Duodenal mucosa (tissue), 2 donors: ENCODE measurements at regions not wholly inside any gene's neighbourhood (a gene's known extent, or its start where the extent isn't known, plus 50 kb on each side); places are given as distances from the start of the nearest gene placed in this dataset.
"Not testable (repeated sequence)": the region's sequence is repeated elsewhere in the genome, so short reads cannot be mapped to it uniquely, and the experiment has no call there.

Experiments used
- H3K27ac ChIP-seq: one replicate; pipeline ENCODE4 v1.7.0; 2013; ENCODE audit warnings: low read depth, low read length
- H3K27me3 ChIP-seq, 2 donors: one replicate each; pipeline ENCODE4 v1.7.0; 2013; ENCODE audit warnings: low read length in 2 of 2, control low read depth in 1 of 2; ENCODE audit not compliant: insufficient read depth in 2 of 2, control insufficient read depth in 1 of 2
- H3K36me3 ChIP-seq, 2 donors: one replicate each; pipeline ENCODE4 v1.7.0; 2013; ENCODE audit warnings: low read length in 2 of 2, control low read depth in 1 of 2; ENCODE audit not compliant: insufficient read depth in 2 of 2, control insufficient read depth in 1 of 2
- H3K4me1 ChIP-seq, 2 donors: one replicate each; pipeline ENCODE4 v1.7.0; 2013; ENCODE audit warnings: low read length in 2 of 2, control low read depth in 1 of 2; ENCODE audit not compliant: insufficient read depth in 2 of 2, control insufficient read depth in 1 of 2
- H3K4me3 ChIP-seq, 2 donors: one replicate each; pipeline ENCODE4 v1.7.0; 2013; ENCODE audit warnings: low read length in 2 of 2, low read depth in 1 of 2
- H3K9ac ChIP-seq, 2 donors: one replicate each; pipeline ENCODE4 v1.7.0; 2013; ENCODE audit warnings: low read length in 2 of 2, low read depth in 1 of 2
- H3K9me3 ChIP-seq, 2 donors: one replicate each; pipeline ENCODE4 v1.7.0; 2013; ENCODE audit warnings: low read length in 2 of 2, control low read depth in 1 of 2; ENCODE audit not compliant: control insufficient read depth in 1 of 2

DNA sequence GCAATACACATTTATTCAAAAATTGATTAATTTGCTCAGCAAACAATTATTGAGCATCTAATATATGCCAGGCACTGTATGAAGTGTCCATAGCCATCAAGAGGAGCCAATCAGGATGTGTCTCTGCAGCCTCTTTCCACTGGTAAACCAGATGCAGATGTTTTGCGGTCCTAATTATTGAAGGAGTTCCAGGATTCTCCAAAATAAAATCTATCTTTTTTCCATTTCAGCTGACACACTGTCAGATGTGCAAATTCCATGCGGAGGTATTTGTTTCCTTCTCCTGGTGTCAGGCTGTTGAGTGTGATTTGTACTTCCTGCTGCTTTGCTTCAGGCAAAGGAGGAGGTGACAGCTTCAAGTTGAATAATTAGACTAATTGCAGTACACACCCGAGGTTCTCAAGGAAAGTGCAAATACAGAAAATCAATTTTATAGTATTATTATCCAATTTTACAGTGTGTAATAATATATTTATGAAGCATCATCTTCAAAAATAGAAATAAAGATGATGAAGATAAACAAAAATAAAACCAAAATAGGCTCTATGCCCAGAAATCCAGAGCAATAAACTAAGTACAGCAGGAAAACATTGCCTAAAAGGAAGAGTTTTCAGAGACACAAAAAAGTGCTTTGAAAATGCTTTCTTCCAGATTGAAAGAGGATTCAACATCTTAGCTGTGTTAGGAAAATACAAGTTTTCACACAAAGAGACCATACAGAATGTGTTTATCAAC is 1352.9 kb upstream of the CHAC2 start:
- H3K9ac ChIP-seq = no peak overlapping the region
- H3K4me1 ChIP-seq = no peaks in the 10 kb centered on the region
- no peak overlapping the region for H3K4me3 ChIP-seq
- H3K36me3 ChIP-seq = no peaks in the 10 kb centered on the region
- no peak overlapping the region for H3K27ac ChIP-seq
- H3K27me3 ChIP-seq = no peaks in the 10 kb centered on the region
- no peaks in the 10 kb centered on the region for H3K9me3 ChIP-seq

- not testable (repeated sequence) for H3K27me3 ChIP-seq, H3K4me1 ChIP-seq
These were observed 1358.1 kb upstream of the CHAC2 start for GRCh38 chr2:52409308-52410118.

DNA sequence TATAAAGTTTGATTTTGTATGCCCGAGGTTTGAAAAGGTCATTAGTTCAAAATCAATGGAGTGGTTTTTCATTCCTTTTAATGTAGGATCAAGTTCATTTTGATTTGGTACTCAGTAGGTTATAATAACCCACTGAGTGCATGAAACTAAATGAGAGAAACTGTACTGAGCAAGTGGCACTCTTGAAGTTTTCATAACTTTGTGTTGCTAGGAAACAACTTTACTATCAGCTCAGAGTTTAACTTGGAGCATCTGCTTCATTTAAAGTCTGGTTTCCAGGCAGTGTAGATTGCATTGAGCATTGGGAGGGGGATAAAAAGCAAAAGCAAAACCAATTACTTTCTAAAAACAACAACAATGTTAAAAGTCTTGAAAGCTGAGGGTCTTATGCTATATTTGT is 1361.6 kb upstream of the CHAC2 start:
- peaks cover 3% of the 10 kb centered on the region in 2 donors for H3K9me3 ChIP-seq
- H3K27me3 ChIP-seq = no peaks in the 10 kb centered on the region
- no peak overlapping the region for H3K27ac ChIP-seq
- no peaks in the 10 kb centered on the region for H3K36me3 ChIP-seq
- no peaks in the 10 kb centered on the region for H3K4me1 ChIP-seq
- no peak overlapping the region for H3K4me3 ChIP-seq
- no peak overlapping the region for H3K9ac ChIP-seq

More at GRCh38 chr2:52409308-52410118, 1358.1 kb upstream of the CHAC2 start:
- H3K27ac ChIP-seq, H3K36me3 ChIP-seq, H3K9me3 ChIP-seq, H3K4me3 ChIP-seq, H3K9ac ChIP-seq: not testable (repeated sequence)

- Histone ChIP-seq H3K9me3 (peaks cover 3% of the 10 kb centered on the region in 2 donors), H3K27me3 (no peaks in the 10 kb centered on the region), H3K27ac (no peak overlapping the region), H3K9ac (no peak overlapping the region), H3K36me3 (no peaks in the 10 kb centered on the region), H3K4me3 (no peak overlapping the region), H3K4me1 (no peaks in the 10 kb centered on the region)
These were observed 1362.7 kb upstream of the CHAC2 start for GRCh38 chr2:52404866-52405265.

GRCh38 chr2:52404046-52404445 is 1363.6 kb upstream of the CHAC2 start:
- peaks cover 3% of the 10 kb centered on the region in 2 donors for H3K9me3 ChIP-seq
- no peak overlapping the region for H3K27ac ChIP-seq
- no peaks in the 10 kb centered on the region for H3K4me1 ChIP-seq

GRCh38 chr2:52402128-52402527 is 1365.5 kb upstream of the CHAC2 start:
- H3K4me3 ChIP-seq = no peak overlapping the region
- H3K9me3 ChIP-seq = peaks cover 0 to under 1% of the 10 kb centered on the region in 2 donors
- H3K27me3 ChIP-seq = no peaks in the 10 kb centered on the region
- H3K4me1 ChIP-seq = no peaks in the 10 kb centered on the region
- H3K36me3 ChIP-seq = no peaks in the 10 kb centered on the region
- H3K9ac ChIP-seq = no peak overlapping the region
- no peak overlapping the region for H3K27ac ChIP-seq

More at GRCh38 chr2:52404046-52404445, 1363.6 kb upstream of the CHAC2 start:
- Histone ChIP-seq H3K9ac (no peak overlapping the region), H3K27me3 (no peaks in the 10 kb centered on the region), H3K36me3 (no peaks in the 10 kb centered on the region), H3K4me3 (no peak overlapping the region)

GRCh38 chr2:52396836-52397235 is 1364.9 kb upstream of the NRXN1 start:
- H3K4me1 ChIP-seq = no peaks in the 10 kb centered on the region
- H3K27me3 ChIP-seq = no peaks in the 10 kb centered on the region
- H3K36me3 ChIP-seq = no peaks in the 10 kb centered on the region
- H3K27ac ChIP-seq = no peak overlapping the region
- no peaks in the 10 kb centered on the region for H3K9me3 ChIP-seq
- H3K4me3 ChIP-seq = no peak overlapping the region
- H3K9ac ChIP-seq = no peak overlapping the region

DNA sequence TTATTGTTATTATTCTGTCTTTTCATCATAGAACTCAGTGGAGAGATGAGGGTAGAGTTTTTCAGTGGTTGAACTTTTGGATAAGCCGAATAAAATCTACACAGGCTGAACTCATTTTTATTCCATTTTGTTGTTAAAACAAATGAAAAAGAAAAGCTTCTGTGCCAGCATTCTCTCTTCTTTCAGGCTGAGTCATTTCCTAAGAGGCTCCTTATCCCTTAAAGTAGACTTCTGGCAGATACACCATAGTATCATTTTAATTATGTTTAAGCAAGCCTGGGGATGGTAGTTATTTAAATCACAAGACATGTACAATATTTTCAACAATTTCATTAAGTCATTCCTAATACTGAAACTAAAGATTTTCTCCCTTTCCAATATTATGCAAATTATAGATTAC is 1364.0 kb upstream of the NRXN1 start:
- Histone ChIP-seq H3K9me3 (no peaks in the 10 kb centered on the region), H3K36me3 (no peaks in the 10 kb centered on the region)

DNA sequence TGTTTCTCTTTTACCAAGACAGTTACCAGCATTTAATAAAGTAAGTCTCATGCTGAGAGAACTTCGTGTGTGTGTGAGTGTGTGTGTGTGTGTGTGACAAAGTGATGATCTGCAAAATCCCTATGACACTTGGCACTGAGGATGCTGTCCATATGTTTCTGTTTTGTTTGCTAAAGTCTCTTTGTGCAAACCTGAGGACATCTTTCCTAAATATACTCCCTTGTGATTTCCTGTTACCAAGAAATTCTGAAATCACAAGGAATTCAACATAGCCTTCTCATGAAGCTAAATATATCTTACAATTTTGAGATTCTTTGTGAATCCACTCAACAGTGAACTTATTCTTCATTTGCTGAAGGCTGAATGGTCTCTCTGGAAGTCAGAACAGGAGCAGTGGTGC is 1359.7 kb upstream of the NRXN1 start:
- Histone ChIP-seq H3K9ac (no peak overlapping the region), H3K9me3 (peaks cover 0 to 4% of the 10 kb centered on the region in 2 donors), H3K4me1 (no peaks in the 10 kb centered on the region), H3K27ac (no peak overlapping the region), H3K36me3 (no peaks in the 10 kb centered on the region), H3K27me3 (no peaks in the 10 kb centered on the region), H3K4me3 (no peak overlapping the region)

More for the DNA sequence above, 1364.0 kb upstream of the NRXN1 start:
- no peak overlapping the region for H3K9ac ChIP-seq
- no peaks in the 10 kb centered on the region for H3K4me1 ChIP-seq
- H3K27ac ChIP-seq = no peak overlapping the region
- no peak overlapping the region for H3K4me3 ChIP-seq
- no peaks in the 10 kb centered on the region for H3K27me3 ChIP-seq

DNA sequence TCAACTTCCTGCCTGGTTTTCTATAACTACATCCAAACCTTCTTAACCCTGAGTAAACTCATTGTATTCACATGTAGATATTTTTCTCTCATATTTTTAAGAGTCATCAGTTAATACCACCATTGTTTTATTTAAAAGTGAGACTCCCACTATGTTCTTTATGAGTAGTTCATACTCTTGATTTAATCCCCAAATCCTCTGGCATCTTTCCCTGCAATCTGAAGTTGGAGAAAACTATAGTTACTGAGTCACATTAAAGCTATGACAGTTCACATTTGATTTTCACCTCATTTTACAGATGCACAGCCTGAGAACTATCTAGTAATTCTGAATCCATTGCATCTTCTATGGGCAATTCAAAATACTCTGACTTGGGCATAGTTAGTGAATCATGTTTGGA is 1358.7 kb upstream of the NRXN1 start:
- Histone ChIP-seq H3K27me3 (no peaks in the 10 kb centered on the region), H3K9me3 (peaks cover 0 to 4% of the 10 kb centered on the region in 2 donors), H3K9ac (no peak overlapping the region), H3K4me1 (no peaks in the 10 kb centered on the region), H3K27ac (no peak overlapping the region), H3K36me3 (no peaks in the 10 kb centered on the region), H3K4me3 (no peak overlapping the region)
